ELR (cell line): ENCODE measurements at regions not wholly inside any gene's neighbourhood (a gene's known extent, or its start where the extent isn't known, plus 50 kb on each side); places are given as distances from the start of the nearest gene placed in this dataset.
A peak's percentile ranks its signal among the peaks of the same experiment; 100 is the strongest.

Experiments
- DNase-seq: peaks from one replicate; pipeline ENCODE4 v3.0.0-alpha.2; 2015; ENCODE audit warnings: low read depth

GRCh38 chr11:39294648-39295047, 2164.8 kb downstream of the LRRC4C start:
- no peak for DNase-seq

- no peak for DNase-seq
Observed at GRCh38 chr11:39288011-39288410, 2171.4 kb downstream of the LRRC4C start.

- DNase-seq, result no peak
Observed at GRCh38 chr11:39268176-39268690, 2191.2 kb downstream of the LRRC4C start.

GRCh38 chr11:39255648-39256047, 2203.8 kb downstream of the LRRC4C start:
- DNase-seq, result no peak

- DNase-seq, result no peak
Observed at GRCh38 chr11:39249566-39250365, 2209.7 kb downstream of the LRRC4C start.

GRCh38 chr11:39247570-39248137, 2211.8 kb downstream of the LRRC4C start:
- DNase-seq, result peak; percentile 1

GRCh38 chr11:39239553-39239952, 2219.9 kb downstream of the LRRC4C start:
- no peak for DNase-seq

- DNase-seq, result peak; percentile 67
Observed at GRCh38 chr11:39236916-39237315, 2222.5 kb downstream of the LRRC4C start.

- DNase-seq, result no peak
Observed at GRCh38 chr11:39221550-39222138, 2237.8 kb downstream of the LRRC4C start.

GRCh38 chr11:39220501-39221230, 2238.8 kb downstream of the LRRC4C start:
- no peak for DNase-seq

- DNase-seq, result no peak
Observed at GRCh38 chr11:39220069-39220468, 2239.4 kb downstream of the LRRC4C start.

GRCh38 chr11:39209981-39210380, 2249.5 kb downstream of the LRRC4C start:
- no peak for DNase-seq

GRCh38 chr11:39205236-39205995, 2254.0 kb downstream of the LRRC4C start:
- DNase-seq, result no peak

GRCh38 chr11:39192671-39193070, 2266.8 kb downstream of the LRRC4C start:
- no peak for DNase-seq

GRCh38 chr11:39190751-39191150, 2268.7 kb downstream of the LRRC4C start:
- no peak for DNase-seq

- no peak for DNase-seq
Observed at GRCh38 chr11:39177678-39178077, 2281.8 kb downstream of the LRRC4C start.

GRCh38 chr11:39174965-39175364, 2284.5 kb downstream of the LRRC4C start:
- no peak for DNase-seq

GRCh38 chr11:39174196-39174595, 2285.3 kb downstream of the LRRC4C start:
- DNase-seq, result no peak

- no peak for DNase-seq
Observed at GRCh38 chr11:39165021-39165420, 2294.4 kb downstream of the LRRC4C start.

GRCh38 chr11:39149214-39149613, 2310.2 kb downstream of the LRRC4C start:
- DNase-seq, result no peak

GRCh38 chr11:39145346-39145745, 2314.1 kb downstream of the LRRC4C start:
- DNase-seq, result no peak
